ENCODE measurements at regions not wholly inside any gene's neighbourhood (a gene's known extent, or its start where the extent isn't known, plus 50 kb on each side); places are given as distances from the start of the nearest gene placed in this dataset.
A peak's percentile ranks its signal among the peaks of the same experiment; 100 is the strongest.
"Not testable (repeated sequence)": the region's sequence is repeated elsewhere in the genome, so short reads cannot be mapped to it uniquely, and the experiment has no call there.

- not testable (repeated sequence) for DNase-seq (ENCODE audit: low read depth)
Observed at GRCh38 chrX:3919668-3920423, 206.4 kb upstream of the PRKX start.

- DNase-seq (ENCODE audit: low read depth), result not testable (repeated sequence)
Observed at GRCh38 chrX:3914813-3915212, 201.4 kb upstream of the PRKX start.

GRCh38 chrX:3914059-3914458 is 200.6 kb upstream of the PRKX start:
- not testable (repeated sequence) for DNase-seq (ENCODE audit: low read depth)

- not testable (repeated sequence) for DNase-seq (ENCODE audit: low read depth)
Observed at GRCh38 chrX:3911012-3911411, 197.6 kb upstream of the PRKX start.

GRCh38 chrX:3910611-3911010 is 197.2 kb upstream of the PRKX start:
- not testable (repeated sequence) for DNase-seq (ENCODE audit: low read depth)

- DNase-seq (ENCODE audit: low read depth), result not testable (repeated sequence)
Observed at GRCh38 chrX:3905522-3906258, 192.2 kb upstream of the PRKX start.

- not testable (repeated sequence) for DNase-seq (ENCODE audit: low read depth)
Observed at GRCh38 chrX:3902222-3902621, 188.8 kb upstream of the PRKX start.

GRCh38 chrX:3896755-3897154 is 183.3 kb upstream of the PRKX start:
- not testable (repeated sequence) for DNase-seq (ENCODE audit: low read depth)

GRCh38 chrX:3882553-3882920 is 169.1 kb upstream of the PRKX start:
- DNase-seq (ENCODE audit: low read depth), result not testable (repeated sequence)

GRCh38 chrX:3881898-3882552 is 168.6 kb upstream of the PRKX start:
- not testable (repeated sequence) for DNase-seq (ENCODE audit: low read depth)

- DNase-seq (ENCODE audit: low read depth), result not testable (repeated sequence)
Observed at GRCh38 chrX:3881255-3881895, 167.9 kb upstream of the PRKX start.

GRCh38 chrX:3876393-3876792 is 162.9 kb upstream of the PRKX start:
- DNase-seq (ENCODE audit: low read depth), result not testable (repeated sequence)

GRCh38 chrX:3875638-3876037 is 162.2 kb upstream of the PRKX start:
- DNase-seq (ENCODE audit: low read depth), result not testable (repeated sequence)

- DNase-seq (ENCODE audit: low read depth), result not testable (repeated sequence)
Observed at GRCh38 chrX:3872226-3872879, 158.9 kb upstream of the PRKX start.

- DNase-seq (ENCODE audit: low read depth), result not testable (repeated sequence)
Observed at GRCh38 chrX:3867067-3867831, 153.8 kb upstream of the PRKX start.

GRCh38 chrX:3858332-3858731 is 144.9 kb upstream of the PRKX start:
- DNase-seq (ENCODE audit: low read depth), result not testable (repeated sequence)

GRCh38 chrX:3843522-3844145 is 130.2 kb upstream of the PRKX start:
- not testable (repeated sequence) for DNase-seq (ENCODE audit: low read depth)

GRCh38 chrX:3842822-3843521 is 129.5 kb upstream of the PRKX start:
- DNase-seq (ENCODE audit: low read depth), result peak; percentile 26

- DNase-seq (ENCODE audit: low read depth), result not testable (repeated sequence)
Observed at GRCh38 chrX:3838754-3839153, 125.3 kb upstream of the PRKX start.
